ENCODE measurements at regions not wholly inside any gene's neighbourhood (a gene's known extent, or its start where the extent isn't known, plus 50 kb on each side); places are given as distances from the start of the nearest gene placed in this dataset.

GRCh38 chr17:55668312-55668920 lies 54.2 kb downstream of the TMEM100 start:
- DNase-seq (ENCODE audit: low read depth in 2 of 3, low spot score in 1 of 3) = no peak

GRCh38 chr17:55666806-55667205 lies 55.9 kb downstream of the TMEM100 start:
- no peak for DNase-seq (ENCODE audit: low read depth in 2 of 3, low spot score in 1 of 3)

- DNase-seq (ENCODE audit: low read depth in 2 of 3, low spot score in 1 of 3) = no peak
These were observed 58.4 kb downstream of the TMEM100 start for GRCh38 chr17:55664287-55664686.

- no peak for DNase-seq (ENCODE audit: low read depth in 2 of 3, low spot score in 1 of 3)
These were observed 59.3 kb downstream of the TMEM100 start for GRCh38 chr17:55663400-55663799.

- DNase-seq (ENCODE audit: low read depth in 2 of 3, low spot score in 1 of 3) = no peak
These were observed 60.5 kb downstream of the TMEM100 start for GRCh38 chr17:55661963-55662834.

GRCh38 chr17:55661256-55661758 lies 61.4 kb downstream of the TMEM100 start:
- no peak for DNase-seq (ENCODE audit: low read depth in 2 of 3, low spot score in 1 of 3)

GRCh38 chr17:55660178-55660886 lies 62.3 kb downstream of the TMEM100 start:
- DNase-seq (ENCODE audit: low read depth in 2 of 3, low spot score in 1 of 3) = no peak

- DNase-seq (ENCODE audit: low read depth in 2 of 3, low spot score in 1 of 3) = no peak
These were observed 63.0 kb downstream of the TMEM100 start for GRCh38 chr17:55659661-55660060.

GRCh38 chr17:55655777-55656176 lies 66.9 kb downstream of the TMEM100 start:
- no peak for DNase-seq (ENCODE audit: low read depth in 2 of 3, low spot score in 1 of 3)

- DNase-seq (ENCODE audit: low read depth in 2 of 3, low spot score in 1 of 3) = no peak
These were observed 67.8 kb downstream of the TMEM100 start for GRCh38 chr17:55654821-55655220.

- no peak for DNase-seq (ENCODE audit: low read depth in 2 of 3, low spot score in 1 of 3)
These were observed 68.6 kb downstream of the TMEM100 start for GRCh38 chr17:55654022-55654421.

- DNase-seq (ENCODE audit: low read depth in 2 of 3, low spot score in 1 of 3) = no peak
These were observed 69.8 kb downstream of the TMEM100 start for GRCh38 chr17:55652825-55653224.

- DNase-seq (ENCODE audit: low read depth in 2 of 3, low spot score in 1 of 3) = no peak
These were observed 70.4 kb downstream of the TMEM100 start for GRCh38 chr17:55652114-55652823.

- no peak for DNase-seq (ENCODE audit: low read depth in 2 of 3, low spot score in 1 of 3)
These were observed 72.6 kb downstream of the TMEM100 start for GRCh38 chr17:55649957-55650597.

GRCh38 chr17:55648086-55648485 lies 74.6 kb downstream of the TMEM100 start:
- no peak for DNase-seq (ENCODE audit: low read depth in 2 of 3, low spot score in 1 of 3)

GRCh38 chr17:55645361-55645760 lies 77.3 kb downstream of the TMEM100 start:
- no peak for DNase-seq (ENCODE audit: low read depth in 2 of 3, low spot score in 1 of 3)

- no peak for DNase-seq (ENCODE audit: low read depth in 2 of 3, low spot score in 1 of 3)
These were observed 78.3 kb downstream of the TMEM100 start for GRCh38 chr17:55644346-55644745.

- DNase-seq (ENCODE audit: low read depth in 2 of 3, low spot score in 1 of 3) = no peak
These were observed 79.9 kb downstream of the TMEM100 start for GRCh38 chr17:55642741-55643140.

- DNase-seq (ENCODE audit: low read depth in 2 of 3, low spot score in 1 of 3) = peak; percentile 10 to 26 (median 21)
These were observed 81.0 kb downstream of the TMEM100 start for GRCh38 chr17:55641676-55642081.

GRCh38 chr17:55639096-55639495 lies 83.6 kb downstream of the TMEM100 start:
- DNase-seq (ENCODE audit: low read depth in 2 of 3, low spot score in 1 of 3) = no peak
